ENCODE measurements at regions not wholly inside any gene's neighbourhood (a gene's known extent, or its start where the extent isn't known, plus 50 kb on each side); places are given as distances from the start of the nearest gene placed in this dataset.

DNA sequence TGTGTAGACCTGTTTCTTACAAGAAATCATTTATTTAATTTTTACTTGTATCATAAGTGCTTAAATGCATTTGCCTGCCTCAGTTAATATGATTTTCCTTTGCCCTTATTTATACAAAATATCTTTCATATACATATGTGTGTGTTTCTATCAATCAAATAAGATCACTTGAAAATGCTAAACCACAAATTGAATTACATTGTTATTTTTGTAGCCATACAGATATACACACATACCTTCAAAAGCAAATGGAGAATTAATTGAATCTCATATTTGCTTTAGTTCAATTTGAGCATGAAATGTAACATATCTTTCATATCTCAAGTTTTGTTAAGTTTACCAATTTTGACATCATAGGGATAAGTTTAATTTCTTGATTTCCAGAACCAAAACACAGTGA lies 755.8 kb upstream of the PIK3C3 start:
- TF ChIP-seq FOXP2 (optimal IDR thresholded peaks at IDR 0.05; ENCODE audit: borderline replicate concordance, extremely low read depth, extremely low read length, insufficient read depth) (no peak), SIN3A (IDR thresholded peaks at IDR 0.05; ENCODE audit: borderline replicate concordance, insufficient read depth, low read length) (no peak), POLR2AphosphoS5 (IDR thresholded peaks at IDR 0.05; ENCODE audit: low read depth, low read length) (no peak), TAF1 (IDR thresholded peaks at IDR 0.05; ENCODE audit: borderline replicate concordance, insufficient read depth, low read length) (no peak)
- TF ChIP-seq, protein P1, sequence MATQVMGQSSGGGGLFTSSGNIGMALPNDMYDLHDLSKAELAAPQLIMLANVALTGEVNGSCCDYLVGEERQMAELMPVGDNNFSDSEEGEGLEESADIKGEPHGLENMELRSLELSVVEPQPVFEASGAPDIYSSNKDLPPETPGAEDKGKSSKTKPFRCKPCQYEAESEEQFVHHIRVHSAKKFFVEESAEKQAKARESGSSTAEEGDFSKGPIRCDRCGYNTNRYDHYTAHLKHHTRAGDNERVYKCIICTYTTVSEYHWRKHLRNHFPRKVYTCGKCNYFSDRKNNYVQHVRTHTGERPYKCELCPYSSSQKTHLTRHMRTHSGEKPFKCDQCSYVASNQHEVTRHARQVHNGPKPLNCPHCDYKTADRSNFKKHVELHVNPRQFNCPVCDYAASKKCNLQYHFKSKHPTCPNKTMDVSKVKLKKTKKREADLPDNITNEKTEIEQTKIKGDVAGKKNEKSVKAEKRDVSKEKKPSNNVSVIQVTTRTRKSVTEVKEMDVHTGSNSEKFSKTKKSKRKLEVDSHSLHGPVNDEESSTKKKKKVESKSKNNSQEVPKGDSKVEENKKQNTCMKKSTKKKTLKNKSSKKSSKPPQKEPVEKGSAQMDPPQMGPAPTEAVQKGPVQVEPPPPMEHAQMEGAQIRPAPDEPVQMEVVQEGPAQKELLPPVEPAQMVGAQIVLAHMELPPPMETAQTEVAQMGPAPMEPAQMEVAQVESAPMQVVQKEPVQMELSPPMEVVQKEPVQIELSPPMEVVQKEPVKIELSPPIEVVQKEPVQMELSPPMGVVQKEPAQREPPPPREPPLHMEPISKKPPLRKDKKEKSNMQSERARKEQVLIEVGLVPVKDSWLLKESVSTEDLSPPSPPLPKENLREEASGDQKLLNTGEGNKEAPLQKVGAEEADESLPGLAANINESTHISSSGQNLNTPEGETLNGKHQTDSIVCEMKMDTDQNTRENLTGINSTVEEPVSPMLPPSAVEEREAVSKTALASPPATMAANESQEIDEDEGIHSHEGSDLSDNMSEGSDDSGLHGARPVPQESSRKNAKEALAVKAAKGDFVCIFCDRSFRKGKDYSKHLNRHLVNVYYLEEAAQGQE (IDR thresholded peaks at IDR 0.05; ENCODE audit: insufficient read depth in 1 of 2, low read depth in 2 of 2, low read length in 2 of 2), result no peak

DNA sequence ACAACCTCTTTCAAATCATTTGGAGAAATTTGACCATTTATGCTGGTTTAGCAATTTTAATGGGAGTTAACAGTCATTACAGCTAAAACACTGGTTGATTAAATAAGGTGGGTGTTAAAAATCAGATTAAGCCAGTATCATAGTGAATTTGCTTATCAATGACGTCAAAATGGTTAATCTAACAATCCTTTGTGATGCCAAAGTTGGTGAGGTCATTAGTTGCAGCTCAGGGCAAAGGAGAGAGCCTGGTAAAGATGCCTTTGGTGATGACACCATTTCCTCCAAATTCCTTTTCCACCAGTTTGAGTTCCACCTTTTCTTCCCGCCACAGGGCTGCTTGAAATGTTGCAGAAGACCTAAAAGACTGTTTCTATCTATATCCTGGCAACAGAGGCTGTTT lies 757.1 kb upstream of the PIK3C3 start:
- TF ChIP-seq FOXP2 (optimal IDR thresholded peaks at IDR 0.05; ENCODE audit: borderline replicate concordance, extremely low read depth, extremely low read length, insufficient read depth) (no peak), TAF1 (IDR thresholded peaks at IDR 0.05; ENCODE audit: borderline replicate concordance, insufficient read depth, low read length) (no peak)
- TF ChIP-seq, protein P1 (IDR thresholded peaks at IDR 0.05; ENCODE audit: insufficient read depth in 1 of 2, low read depth in 2 of 2, low read length in 2 of 2), result no peak

DNA sequence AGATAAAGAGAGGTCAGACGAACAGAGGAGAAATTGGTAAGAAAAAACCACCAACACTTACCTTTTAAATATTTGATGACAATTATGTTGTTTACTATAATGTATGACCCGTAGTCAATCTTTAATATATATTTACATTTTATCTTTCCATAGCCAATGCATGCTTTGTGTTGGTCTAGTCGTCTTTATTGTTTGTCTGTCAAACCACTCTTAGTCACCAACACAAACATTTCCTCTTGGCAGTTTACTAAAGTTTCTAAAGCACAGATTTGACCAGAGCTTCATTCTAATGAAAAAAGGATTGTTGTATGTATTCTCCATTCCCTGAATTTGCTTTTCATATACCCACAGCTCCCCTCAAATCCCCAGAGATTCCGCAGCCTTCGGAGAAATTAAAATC lies 784.7 kb upstream of the PIK3C3 start:
- TF ChIP-seq, protein P1 (IDR thresholded peaks at IDR 0.05; ENCODE audit: insufficient read depth in 1 of 2, low read depth in 2 of 2, low read length in 2 of 2), result no peak
- no peak for TF ChIP-seq TAF1 (IDR thresholded peaks at IDR 0.05; ENCODE audit: borderline replicate concordance, insufficient read depth, low read length)
- no peak for TF ChIP-seq POLR2AphosphoS5 (IDR thresholded peaks at IDR 0.05; ENCODE audit: low read depth, low read length)
- no peak for TF ChIP-seq SIN3A (IDR thresholded peaks at IDR 0.05; ENCODE audit: borderline replicate concordance, insufficient read depth, low read length)
- no peak for TF ChIP-seq FOXP2 (optimal IDR thresholded peaks at IDR 0.05; ENCODE audit: borderline replicate concordance, extremely low read depth, extremely low read length, insufficient read depth)

DNA sequence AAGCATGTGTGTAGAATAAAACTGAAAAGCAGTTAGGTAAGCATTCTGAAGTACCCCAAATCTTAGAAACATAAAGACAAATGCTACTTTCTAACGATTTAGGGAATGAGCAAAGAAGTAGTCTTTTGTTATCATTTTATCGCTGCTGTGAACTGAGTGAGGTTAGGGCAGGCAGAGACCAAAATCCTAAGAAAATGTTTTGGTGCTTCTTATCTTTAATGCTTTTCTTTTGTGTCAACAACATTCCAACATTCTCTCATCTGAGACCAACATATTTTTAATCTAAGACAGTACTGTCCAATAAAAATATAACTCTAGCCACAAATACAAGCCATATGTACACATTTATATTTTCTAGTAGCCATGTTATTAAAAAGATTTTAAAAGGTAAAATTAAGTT lies 789.4 kb upstream of the PIK3C3 start:
- no peak for TF ChIP-seq SIN3A (IDR thresholded peaks at IDR 0.05; ENCODE audit: borderline replicate concordance, insufficient read depth, low read length)
- no peak for TF ChIP-seq POLR2AphosphoS5 (IDR thresholded peaks at IDR 0.05; ENCODE audit: low read depth, low read length)
- TF ChIP-seq TAF1 (IDR thresholded peaks at IDR 0.05; ENCODE audit: borderline replicate concordance, insufficient read depth, low read length), result no peak
- TF ChIP-seq, protein P1 (IDR thresholded peaks at IDR 0.05; ENCODE audit: insufficient read depth in 1 of 2, low read depth in 2 of 2, low read length in 2 of 2), result no peak
- TF ChIP-seq FOXP2 (optimal IDR thresholded peaks at IDR 0.05; ENCODE audit: borderline replicate concordance, extremely low read depth, extremely low read length, insufficient read depth), result no peak

DNA sequence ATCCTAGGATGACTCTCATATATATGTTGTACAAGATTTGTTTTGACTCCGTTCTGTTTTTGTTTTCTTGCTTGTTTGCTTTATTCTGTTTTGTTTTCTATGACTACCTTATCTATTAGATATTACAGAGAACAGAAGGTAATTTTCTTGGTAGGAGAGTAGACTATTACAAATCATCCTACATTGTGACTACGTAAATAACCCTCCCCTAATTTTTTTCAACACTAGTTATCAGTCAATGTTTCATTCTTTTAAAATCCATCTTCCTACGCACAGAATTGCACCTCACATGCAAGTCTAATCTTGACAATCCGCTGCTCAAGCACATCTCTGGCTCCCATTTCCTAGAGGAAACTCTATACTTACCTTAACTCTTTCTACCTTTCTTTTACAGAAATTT lies 792.3 kb upstream of the PIK3C3 start:
- no peak for TF ChIP-seq FOXP2 (optimal IDR thresholded peaks at IDR 0.05; ENCODE audit: borderline replicate concordance, extremely low read depth, extremely low read length, insufficient read depth)
- TF ChIP-seq, protein P1 (IDR thresholded peaks at IDR 0.05; ENCODE audit: insufficient read depth in 1 of 2, low read depth in 2 of 2, low read length in 2 of 2), result no peak
- no peak for TF ChIP-seq POLR2AphosphoS5 (IDR thresholded peaks at IDR 0.05; ENCODE audit: low read depth, low read length)
- TF ChIP-seq TAF1 (IDR thresholded peaks at IDR 0.05; ENCODE audit: borderline replicate concordance, insufficient read depth, low read length), result no peak
- TF ChIP-seq SIN3A (IDR thresholded peaks at IDR 0.05; ENCODE audit: borderline replicate concordance, insufficient read depth, low read length), result no peak

All from PFSK-1 (cell line).